GM18508 (cell line): ENCODE measurements at regions not wholly inside any gene's neighbourhood (a gene's known extent, or its start where the extent isn't known, plus 50 kb on each side); places are given as distances from the start of the nearest gene placed in this dataset.
"Not testable (repeated sequence)": the region's sequence is repeated elsewhere in the genome, so short reads cannot be mapped to it uniquely, and the experiment has no call there.

Source experiments
- ATAC-seq: cut with Tn5 transposase; IDR thresholded peaks from one replicate; pipeline ENCODE4 v1.9.1; 2021; ENCODE audit warnings: moderate number of reproducible peaks; ENCODE audit not compliant: insufficient read depth, unreplicated experiment

GRCh38 chr11:28962502-28962901, 854.3 kb downstream of the METTL15 start:
- no peak for ATAC-seq

DNA sequence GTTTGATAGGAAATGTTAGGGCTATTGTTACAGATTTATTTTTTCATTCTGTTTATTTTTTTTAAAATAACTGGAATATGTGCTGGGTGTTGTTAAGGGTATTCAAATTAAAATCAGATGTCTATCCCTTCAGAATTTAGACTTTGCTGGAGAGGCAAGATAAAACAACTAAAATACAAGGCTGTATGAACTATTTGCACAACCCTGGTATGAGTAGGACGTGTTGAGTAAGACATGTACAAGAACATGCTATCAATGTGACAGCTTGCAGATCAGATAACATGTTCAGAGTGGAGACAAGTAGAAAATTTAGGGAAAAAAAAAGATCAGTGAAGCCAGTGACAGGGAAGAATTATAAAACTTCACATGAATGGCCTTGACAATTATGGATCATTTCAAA, 853.5 kb downstream of the METTL15 start:
- no peak for ATAC-seq

DNA sequence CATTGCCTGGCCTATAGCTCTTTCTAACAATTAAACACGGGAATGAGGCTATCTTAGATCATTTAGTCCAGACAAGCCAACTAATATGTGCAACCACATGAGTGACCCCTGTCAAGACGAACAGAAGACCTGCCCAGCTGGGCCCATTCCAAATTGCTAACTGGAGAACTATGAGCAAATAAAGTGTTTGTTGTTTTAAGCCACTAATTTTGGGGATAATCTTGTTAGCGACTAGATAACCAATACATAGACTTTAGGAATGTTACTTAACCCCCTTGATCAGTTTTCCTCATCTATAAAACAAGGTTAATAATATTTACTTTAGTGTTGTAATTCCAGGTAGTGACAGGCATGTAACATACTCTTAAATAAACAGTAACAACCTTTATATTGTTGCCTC, 848.3 kb downstream of the METTL15 start:
- ATAC-seq = no peak

DNA sequence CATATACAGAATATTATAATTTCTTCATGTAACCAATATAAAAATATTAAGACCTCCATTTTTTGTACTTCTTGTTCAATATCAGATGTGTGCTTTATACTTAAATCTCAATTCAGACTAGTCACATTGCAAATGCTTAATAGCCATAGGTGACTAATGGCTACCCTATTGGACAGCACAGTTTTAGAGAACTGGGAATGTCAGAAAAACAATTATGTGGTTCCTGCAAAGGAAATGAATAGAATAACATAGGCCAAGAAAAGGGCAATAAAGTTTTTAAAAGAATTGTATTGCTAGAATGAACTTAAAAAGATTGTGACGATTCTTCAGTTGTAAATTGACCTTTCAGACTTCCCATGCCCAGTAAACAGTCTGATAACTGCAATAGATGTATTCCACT, 843.0 kb downstream of the METTL15 start:
- ATAC-seq = no peak

DNA sequence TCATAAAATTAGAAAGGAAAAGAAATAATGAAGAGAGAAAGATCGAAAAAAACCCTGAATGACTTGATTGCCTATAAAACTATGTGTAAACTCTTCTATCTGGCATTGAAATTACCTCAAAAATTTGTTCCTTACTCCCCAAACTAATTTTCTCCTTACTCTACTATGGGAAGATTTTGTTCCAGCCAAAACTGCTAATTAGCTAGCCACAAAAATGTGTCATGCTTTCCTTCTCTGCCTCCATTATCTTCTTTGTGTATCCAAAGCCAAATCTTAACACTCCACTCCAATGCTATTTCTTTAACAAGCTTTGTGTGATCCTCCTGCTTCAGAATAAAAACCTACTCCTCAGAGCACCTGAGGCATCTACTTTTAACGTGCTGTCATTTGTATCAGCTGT, 831.2 kb downstream of the METTL15 start:
- ATAC-seq = no peak

- ATAC-seq = no peak
Observed at GRCh38 chr11:28938091-28938490, 829.9 kb downstream of the METTL15 start.

DNA sequence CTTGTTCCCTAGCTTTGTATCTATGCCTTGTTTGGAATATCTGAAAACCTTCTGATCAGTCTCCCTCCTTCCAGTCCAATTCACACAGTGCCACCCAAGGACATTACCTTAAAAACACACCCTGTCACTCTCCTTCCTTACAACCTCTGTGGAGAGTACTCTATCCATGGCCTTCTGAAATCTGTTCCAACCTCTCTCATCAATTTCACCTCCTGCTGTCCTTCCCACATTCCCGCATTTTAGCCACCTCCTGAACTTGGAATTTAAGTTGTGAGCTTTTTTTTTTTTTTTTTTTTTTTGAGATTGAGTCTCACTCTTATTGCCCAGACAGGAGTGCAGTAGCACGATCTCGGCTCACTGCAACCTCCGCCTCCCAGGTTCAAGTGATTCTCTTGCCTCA, 824.8 kb downstream of the METTL15 start:
- no peak for ATAC-seq

GRCh38 chr11:28924004-28924403, 815.8 kb downstream of the METTL15 start:
- no peak for ATAC-seq

DNA sequence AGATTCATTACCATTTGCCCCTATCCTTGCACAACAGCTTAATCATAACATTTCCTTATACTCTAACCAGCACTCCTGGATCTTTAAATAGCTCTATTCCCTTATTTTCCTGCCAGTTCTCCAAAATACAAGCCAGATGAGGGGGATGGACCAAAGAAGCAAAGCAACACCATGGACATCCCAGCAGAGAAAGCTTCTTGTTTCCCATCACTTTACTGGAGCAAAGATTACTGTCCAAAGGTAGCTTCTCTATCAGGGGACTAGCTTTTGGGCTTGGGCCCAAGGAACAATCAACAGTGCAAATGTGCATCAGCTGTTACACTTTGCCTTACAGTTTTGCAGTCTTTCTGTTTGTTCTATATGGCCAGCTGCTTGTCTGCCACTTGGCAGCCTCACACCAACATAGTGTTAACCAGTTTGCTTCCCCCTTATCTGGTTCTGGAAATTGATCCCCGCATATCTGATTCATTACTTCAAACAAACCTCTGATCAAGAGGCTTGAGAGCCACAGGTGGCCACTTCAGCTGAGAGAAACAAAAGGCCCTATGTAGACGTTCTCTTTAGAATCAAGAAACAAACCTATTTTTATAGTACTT, 814.3 kb downstream of the METTL15 start:
- no peak for ATAC-seq

- ATAC-seq = no peak
Observed at GRCh38 chr11:28919194-28919593, 811.0 kb downstream of the METTL15 start.

DNA sequence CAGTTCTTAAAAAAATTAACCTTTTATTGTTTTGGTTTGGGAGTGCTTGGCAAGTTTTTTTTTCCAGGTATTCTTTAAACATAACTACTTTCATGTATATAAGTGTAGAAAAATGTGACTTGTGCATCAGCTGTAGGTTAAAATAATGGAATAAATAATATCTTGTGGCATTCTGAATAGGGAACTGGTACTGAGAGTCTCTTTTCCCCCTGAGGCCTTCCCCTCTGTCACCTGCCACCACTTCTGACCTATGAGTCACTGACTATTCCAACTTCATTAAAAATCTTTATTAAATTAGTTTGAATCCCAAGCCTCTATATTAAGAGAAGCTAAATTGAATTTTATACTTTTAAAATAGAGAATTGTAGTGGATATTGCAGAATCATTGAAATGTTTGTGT, 805.7 kb downstream of the METTL15 start:
- no peak for ATAC-seq

- no peak for ATAC-seq
Observed at GRCh38 chr11:28911829-28912228, 803.6 kb downstream of the METTL15 start.

DNA sequence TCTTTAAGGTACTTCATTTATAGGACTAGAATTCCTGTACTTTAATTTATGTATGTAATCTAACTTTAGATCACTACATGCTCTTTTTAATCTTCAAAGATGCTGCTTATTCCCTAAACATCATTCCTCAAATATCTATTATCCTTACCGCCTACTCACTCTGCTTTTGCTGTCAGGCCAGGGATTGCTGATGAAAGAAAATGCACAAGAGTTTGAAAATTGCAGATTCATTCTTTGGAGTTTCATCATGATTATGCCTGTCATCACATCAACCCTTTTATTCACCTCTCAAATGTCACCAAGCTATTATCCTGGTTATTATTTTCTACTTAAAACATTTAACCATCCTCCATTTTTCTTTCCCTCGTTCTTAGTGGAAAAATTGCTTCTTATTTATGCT, 802.7 kb downstream of the METTL15 start:
- no peak for ATAC-seq

GRCh38 chr11:28903716-28904115, 795.5 kb downstream of the METTL15 start:
- ATAC-seq = no peak

DNA sequence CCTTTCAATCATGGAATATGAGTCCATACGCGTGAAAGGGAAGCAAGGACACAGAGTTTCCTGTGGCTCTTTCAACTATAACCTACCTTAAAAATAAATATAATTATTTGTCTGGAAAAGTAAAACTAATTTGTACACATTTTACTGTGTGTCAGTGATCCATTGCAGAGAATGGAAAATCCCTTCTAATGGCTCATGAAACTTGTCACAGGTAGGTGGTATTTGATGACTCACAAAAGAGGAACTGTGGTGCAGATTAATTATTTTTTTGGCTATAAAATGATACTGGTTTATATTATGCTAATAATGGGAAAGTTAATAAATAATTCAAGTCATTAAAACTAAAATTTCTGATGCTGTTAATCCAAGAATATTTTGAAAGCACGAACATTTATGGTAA, 792.2 kb downstream of the METTL15 start:
- no peak for ATAC-seq

- ATAC-seq = no peak
Observed at GRCh38 chr11:28899706-28900105, 791.5 kb downstream of the METTL15 start.

DNA sequence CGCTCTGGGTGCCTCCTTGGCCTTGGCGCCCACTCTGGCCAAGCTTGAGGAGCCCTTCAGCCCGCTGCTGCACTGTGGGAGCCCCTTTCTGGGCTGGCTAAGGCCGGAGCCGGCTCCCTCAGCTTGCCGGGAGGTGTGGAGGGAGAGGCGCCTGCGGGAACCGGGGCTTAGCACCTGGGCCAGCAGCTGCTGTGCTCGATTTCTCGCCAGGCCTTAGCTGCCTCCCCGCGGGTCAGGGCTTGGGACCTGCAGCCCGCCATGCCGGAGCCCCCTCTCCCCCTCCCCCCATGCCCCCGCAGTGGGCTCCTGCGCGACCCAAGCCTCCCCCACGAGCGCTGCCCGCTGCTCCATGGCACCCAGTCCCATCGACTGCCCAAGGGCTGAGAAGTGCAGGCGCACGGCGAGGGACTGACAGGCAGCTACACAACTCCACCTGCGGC, 782.4 kb downstream of the METTL15 start:
- ATAC-seq = not testable (repeated sequence)

DNA sequence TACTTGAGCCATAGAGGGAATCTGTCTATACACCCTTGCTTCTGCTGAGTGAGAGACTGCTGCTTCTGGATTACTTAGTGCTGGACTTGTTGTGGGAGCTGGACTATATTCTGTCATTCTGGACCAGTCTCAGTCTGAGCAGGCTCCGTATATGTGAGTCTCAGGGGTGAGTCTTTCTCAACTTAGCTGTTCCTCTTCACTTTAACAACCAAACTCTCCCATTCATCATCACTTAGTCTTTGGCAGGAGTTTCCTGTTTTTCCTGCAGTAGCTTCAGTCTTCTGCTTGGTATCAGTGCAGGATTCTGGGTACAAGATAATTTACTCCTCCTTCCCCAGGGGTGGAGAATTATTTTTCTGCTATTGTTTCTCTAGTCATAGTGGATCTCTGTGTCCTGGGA, 779.5 kb downstream of the METTL15 start:
- no peak for ATAC-seq

DNA sequence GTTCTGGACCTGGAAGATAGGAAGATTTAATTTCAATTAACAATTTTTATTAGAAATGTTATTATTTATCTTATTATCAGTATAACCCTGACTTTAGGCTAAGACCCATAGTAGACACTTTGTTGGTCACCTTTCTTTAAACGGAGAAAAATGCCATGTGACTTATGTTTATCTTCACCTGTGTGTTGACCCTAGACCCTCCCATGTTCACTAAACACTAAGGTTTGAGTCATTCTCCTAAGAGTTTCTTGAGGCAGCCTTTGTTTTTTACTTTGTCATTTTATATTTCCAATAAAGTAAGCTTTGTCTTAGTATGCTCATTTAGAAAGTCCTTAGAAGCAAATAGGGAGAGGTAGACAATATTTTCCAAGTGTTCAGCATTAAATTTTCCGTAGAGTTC, 771.7 kb downstream of the METTL15 start:
- no peak for ATAC-seq

DNA sequence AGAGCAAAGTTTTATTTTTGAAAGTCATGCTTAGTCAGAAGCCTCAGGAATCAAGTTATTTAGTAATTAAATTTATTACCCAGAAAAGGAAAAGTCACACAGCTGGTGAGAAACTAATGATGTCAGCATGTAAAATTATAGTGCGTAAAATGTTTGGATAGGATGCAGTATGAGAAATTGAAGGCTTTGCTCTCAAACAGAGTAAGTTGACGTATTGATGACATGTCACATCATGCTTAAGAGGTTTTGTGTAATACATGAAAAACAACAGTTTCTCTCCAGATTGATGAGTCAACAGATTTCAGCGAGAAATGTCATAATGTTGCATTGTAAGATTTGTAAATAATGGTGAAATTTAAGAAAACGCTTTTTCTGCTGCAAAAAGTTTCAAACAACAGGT, 769.8 kb downstream of the METTL15 start:
- no peak for ATAC-seq

GRCh38 chr11:28877340-28877739, 769.2 kb downstream of the METTL15 start:
- ATAC-seq = no peak

DNA sequence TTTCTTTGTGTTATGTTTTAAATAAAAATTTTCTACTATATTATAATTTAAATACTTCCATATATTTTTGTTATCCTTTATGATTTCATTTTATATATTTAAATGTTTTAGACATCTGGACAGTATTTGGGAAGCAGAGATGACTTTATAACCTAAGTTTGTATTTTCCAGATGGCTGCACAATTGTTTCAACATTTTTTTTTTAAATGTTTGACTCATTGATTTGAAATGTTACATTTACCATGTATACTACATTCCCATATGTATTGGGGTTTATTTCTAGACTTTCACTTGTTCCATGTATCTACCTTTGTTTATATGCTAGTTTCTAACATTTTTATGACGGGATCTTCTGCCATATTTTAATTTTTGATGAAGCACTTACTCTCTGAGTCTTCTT, 766.5 kb downstream of the METTL15 start:
- ATAC-seq = no peak

DNA sequence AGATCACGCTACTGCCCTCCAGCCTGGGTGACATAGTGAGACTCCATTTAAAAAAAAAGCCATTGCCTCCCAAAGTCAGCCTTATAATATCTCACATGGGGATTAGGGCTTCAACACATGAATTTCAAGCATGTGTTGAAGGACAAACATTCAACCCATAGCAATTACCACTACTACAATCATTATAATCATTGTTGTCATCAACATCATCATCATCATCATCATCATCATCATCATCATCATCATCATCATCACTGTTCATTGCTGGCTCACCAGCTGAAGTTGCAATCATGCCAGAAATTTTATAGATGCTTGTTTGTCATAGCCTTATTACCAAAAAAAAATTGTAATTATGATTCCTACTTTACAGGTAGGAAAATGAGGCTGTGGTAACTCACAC, 762.9 kb downstream of the METTL15 start:
- ATAC-seq = no peak
